Mammary epithelial cell (primary cell): ENCODE measurements at regions not wholly inside any gene's neighbourhood (a gene's known extent, or its start where the extent isn't known, plus 50 kb on each side); places are given as distances from the start of the nearest gene placed in this dataset.
"Not testable (repeated sequence)": the region's sequence is repeated elsewhere in the genome, so short reads cannot be mapped to it uniquely, and the experiment has no call there.

Experiments used
- EZH2 ChIP-seq: IDR thresholded peaks from 2 replicates; pipeline ENCODE4 v1.6.1; 2012; ENCODE audit warnings: low read length, inconsistent platforms, borderline replicate concordance
- TF ChIP-seq, protein P1 (sequence below), 2 donors: IDR thresholded peaks in 1 of 2; conservative IDR thresholded peaks in 1 of 2; 2 replicates each; pipeline ENCODE4 v1.5.1; 2011 to 2012; ENCODE audit warnings: inconsistent platforms in 2 of 2, low read length in 2 of 2, mild to moderate bottlenecking in 2 of 2, control low read depth in 1 of 2, low read depth in 1 of 2; ENCODE audit not compliant: insufficient read depth in 1 of 2; ENCODE audit errors: extremely low read depth in 1 of 2

DNA sequence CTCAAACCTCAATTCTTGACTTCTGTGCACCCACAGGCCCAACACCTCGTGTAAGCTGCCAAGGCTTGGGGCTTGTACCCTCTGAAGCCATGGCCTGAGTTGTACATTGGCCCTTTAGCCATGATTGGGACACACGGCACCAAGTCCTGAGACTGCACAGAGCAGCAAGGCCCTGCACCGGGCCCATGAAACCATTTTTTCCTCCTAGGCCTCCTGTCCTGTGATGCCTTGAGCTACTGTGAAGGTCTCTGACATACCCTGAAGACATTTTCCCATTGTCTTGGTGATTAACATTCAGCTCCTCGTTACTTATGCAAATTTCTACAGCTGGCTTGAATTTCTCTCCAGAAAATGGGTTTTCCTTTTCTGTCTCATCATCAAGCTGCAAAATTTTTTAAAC, 52.3 kb upstream of the FRG1 start:
- TF ChIP-seq, protein P1, sequence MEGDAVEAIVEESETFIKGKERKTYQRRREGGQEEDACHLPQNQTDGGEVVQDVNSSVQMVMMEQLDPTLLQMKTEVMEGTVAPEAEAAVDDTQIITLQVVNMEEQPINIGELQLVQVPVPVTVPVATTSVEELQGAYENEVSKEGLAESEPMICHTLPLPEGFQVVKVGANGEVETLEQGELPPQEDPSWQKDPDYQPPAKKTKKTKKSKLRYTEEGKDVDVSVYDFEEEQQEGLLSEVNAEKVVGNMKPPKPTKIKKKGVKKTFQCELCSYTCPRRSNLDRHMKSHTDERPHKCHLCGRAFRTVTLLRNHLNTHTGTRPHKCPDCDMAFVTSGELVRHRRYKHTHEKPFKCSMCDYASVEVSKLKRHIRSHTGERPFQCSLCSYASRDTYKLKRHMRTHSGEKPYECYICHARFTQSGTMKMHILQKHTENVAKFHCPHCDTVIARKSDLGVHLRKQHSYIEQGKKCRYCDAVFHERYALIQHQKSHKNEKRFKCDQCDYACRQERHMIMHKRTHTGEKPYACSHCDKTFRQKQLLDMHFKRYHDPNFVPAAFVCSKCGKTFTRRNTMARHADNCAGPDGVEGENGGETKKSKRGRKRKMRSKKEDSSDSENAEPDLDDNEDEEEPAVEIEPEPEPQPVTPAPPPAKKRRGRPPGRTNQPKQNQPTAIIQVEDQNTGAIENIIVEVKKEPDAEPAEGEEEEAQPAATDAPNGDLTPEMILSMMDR (conservative IDR thresholded peaks at IDR 0.05 in 1 of 2, IDR thresholded peaks at IDR 0.05 in 1 of 2; ENCODE audit: extremely low read depth in 1 of 2, insufficient read depth in 1 of 2, low read depth in 1 of 2, low read length in 2 of 2) = not testable (repeated sequence)
- not testable (repeated sequence) for TF ChIP-seq EZH2
